A673 (cell line): ENCODE measurements at regions not wholly inside any gene's neighbourhood (a gene's known extent, or its start where the extent isn't known, plus 50 kb on each side); places are given as distances from the start of the nearest gene placed in this dataset.
"Not testable (repeated sequence)": the region's sequence is repeated elsewhere in the genome, so short reads cannot be mapped to it uniquely, and the experiment has no call there.

ENCODE experiments used
- BruUV-seq: library from RNA; stranded (reverse); fragments of 400-500 nt; replicated peaks from 2 replicates; lab custom pipeline; 2021; lab: Mats Ljungman, UMichigan
- CTCF ChIA-PET: fragments of 300-600 bp; sonication (Branson Sonifier 250); formaldehyde crosslinking; loops from one replicate; lab custom pipeline; 2022; ENCODE audit warnings: antibody characterized with exemption; lab: Charles Lee
- POLR2A ChIA-PET: fragments of 300-600 bp; sonication (Branson Sonifier 250); formaldehyde crosslinking; loops from one replicate; lab custom pipeline; 2022; ENCODE audit warnings: antibody characterized with exemption; ENCODE audit not compliant: low non-redundant PET; lab: Charles Lee
- DNase-seq: peaks from one replicate; pipeline ENCODE4 v3.0.0-alpha.2; 2015; ENCODE audit warnings: low spot score
- H3K27ac ChIP-seq: fragments of 200-600 bp; sonication (generic); 2 replicates; pipeline ENCODE4 v1.5.1; 2016; ENCODE audit warnings: mixed run types, low read depth, mild to moderate bottlenecking, mixed read lengths, antibody characterized with exemption, low read length; ENCODE audit not compliant: poor library complexity, severe bottlenecking
- H3K27me3 ChIP-seq: fragments of 200-600 bp; sonication (generic); replicated peaks from 2 replicates; pipeline ENCODE4 v1.6.1; 2017; ENCODE audit warnings: mixed run types, low read depth, mild to moderate bottlenecking, mixed read lengths, antibody characterized with exemption, low read length; ENCODE audit not compliant: insufficient read depth, poor library complexity
- H3K36me3 ChIP-seq: fragments of 200-600 bp; sonication (generic); 2 replicates; pipeline ENCODE4 v1.6.1; 2016; ENCODE audit warnings: mixed run types, mild to moderate bottlenecking, mixed read lengths, antibody characterized with exemption, low read length; ENCODE audit not compliant: insufficient read depth, poor library complexity, severe bottlenecking
- H3K4me1 ChIP-seq: fragments of 200-600 bp; sonication (generic); 2 replicates; pipeline ENCODE4 v1.6.1; 2017; ENCODE audit warnings: mixed run types, mild to moderate bottlenecking, mixed read lengths, antibody characterized with exemption, low read length; ENCODE audit not compliant: insufficient read depth, poor library complexity, severe bottlenecking
- H3K4me3 ChIP-seq: fragments of 200-600 bp; sonication (generic); 2 replicates; pipeline ENCODE4 v1.5.1; 2016; ENCODE audit warnings: low read depth, mixed run types, mild to moderate bottlenecking, mixed read lengths, low read length; ENCODE audit not compliant: poor library complexity, severe bottlenecking
- H3K9me3 ChIP-seq: fragments of 200-600 bp; sonication (generic); 2 replicates; pipeline ENCODE4 v1.6.1; 2016; ENCODE audit warnings: mixed run types, low read depth, mild to moderate bottlenecking, mixed read lengths, antibody characterized with exemption, low read length; ENCODE audit not compliant: poor library complexity, severe bottlenecking
- CTCF ChIP-seq: fragments of 300-800, 200-600 bp; sonication (generic); conservative IDR thresholded peaks from 2 replicates; pipeline ENCODE4 v1.5.1; 2017; ENCODE audit warnings: low read depth, mild to moderate bottlenecking, antibody characterized with exemption, low read length, moderate library complexity, mixed read lengths
- EZH2 ChIP-seq: fragments of 200-600 bp; sonication (generic); IDR thresholded peaks from 2 replicates; pipeline ENCODE4 v1.6.1; 2017; ENCODE audit warnings: borderline replicate concordance, low read depth, mild to moderate bottlenecking, mixed read lengths, antibody characterized with exemption, low read length; ENCODE audit not compliant: poor library complexity, severe bottlenecking
- intact Hi-C: fragments of 100-400 bp; cut with micrococcal nuclease; formaldehyde crosslinking; loops from one replicate; pipeline ENCODE4 v1.10.0; 2022; ENCODE audit not compliant: unreplicated experiment

GRCh38 chr16:63131503-63131902, 1095.3 kb upstream of the CDH8 start:
- no TSS peak for BruUV-seq
- Histone ChIP-seq H3K27me3 (no peaks in the 10 kb centered on the region), H3K4me1 (no peaks in the 10 kb centered on the region), H3K36me3 (no peaks in the 10 kb centered on the region), H3K27ac (no peak overlapping the region), H3K9me3 (no peaks in the 10 kb centered on the region), H3K4me3 (no peak overlapping the region)
- intact Hi-C loops, result no loop called here
- POLR2A ChIA-PET, result no interaction called here
- CTCF ChIA-PET, result no interaction called here
- DNase-seq, result no peak
- TF ChIP-seq EZH2 (no peak), CTCF (no peak)

GRCh38 chr16:63130942-63131341, 1094.7 kb upstream of the CDH8 start:
- Histone ChIP-seq H3K36me3 (no peaks in the 10 kb centered on the region), H3K27ac (no peak overlapping the region), H3K27me3 (no peaks in the 10 kb centered on the region), H3K9me3 (no peaks in the 10 kb centered on the region), H3K4me1 (no peaks in the 10 kb centered on the region), H3K4me3 (no peak overlapping the region)
- DNase-seq, result no peak
- POLR2A ChIA-PET, result no interaction called here
- BruUV-seq, result no TSS peak
- intact Hi-C loops, result no loop called here
- CTCF ChIA-PET, result no interaction called here
- TF ChIP-seq EZH2, result no peak
- TF ChIP-seq CTCF, result no peak

GRCh38 chr16:63129411-63130125, 1093.3 kb upstream of the CDH8 start:
- CTCF ChIA-PET, result no interaction called here
- H3K9me3 ChIP-seq, result no peaks in the 10 kb centered on the region
- intact Hi-C loops, result no loop called here
- no peak for DNase-seq
- no peaks in the 10 kb centered on the region for H3K36me3 ChIP-seq
- no peak overlapping the region for H3K27ac ChIP-seq
- H3K4me1 ChIP-seq, result no peaks in the 10 kb centered on the region
- no TSS peak for BruUV-seq
- H3K4me3 ChIP-seq, result no peak overlapping the region
- H3K27me3 ChIP-seq, result no peaks in the 10 kb centered on the region
- TF ChIP-seq CTCF (no peak), EZH2 (no peak)
- POLR2A ChIA-PET, result no interaction called here

- intact Hi-C loops, result not testable (repeated sequence)
These were observed 1083.7 kb upstream of the CDH8 start for GRCh38 chr16:63119905-63120304.

More at GRCh38 chr16:63119905-63120304, 1083.7 kb upstream of the CDH8 start:
- POLR2A ChIA-PET, H3K4me3 ChIP-seq, H3K9me3 ChIP-seq, H3K27me3 ChIP-seq, DNase-seq, H3K4me1 ChIP-seq, H3K36me3 ChIP-seq, CTCF ChIA-PET, BruUV-seq, H3K27ac ChIP-seq: not testable (repeated sequence)
